Activated CD4-positive, alpha-beta T cell treated with anti-CD3 and anti-CD28 coated beads, Interleukin-2, amount 50 U/mL, for 48 hours (primary cell): ENCODE measurements at regions not wholly inside any gene's neighbourhood (a gene's known extent, or its start where the extent isn't known, plus 50 kb on each side); places are given as distances from the start of the nearest gene placed in this dataset.

Experiments
- DNase-seq, 2 experiments: peaks; one replicate each; pipeline ENCODE4 v3.0.0-alpha.2; 2020

DNA sequence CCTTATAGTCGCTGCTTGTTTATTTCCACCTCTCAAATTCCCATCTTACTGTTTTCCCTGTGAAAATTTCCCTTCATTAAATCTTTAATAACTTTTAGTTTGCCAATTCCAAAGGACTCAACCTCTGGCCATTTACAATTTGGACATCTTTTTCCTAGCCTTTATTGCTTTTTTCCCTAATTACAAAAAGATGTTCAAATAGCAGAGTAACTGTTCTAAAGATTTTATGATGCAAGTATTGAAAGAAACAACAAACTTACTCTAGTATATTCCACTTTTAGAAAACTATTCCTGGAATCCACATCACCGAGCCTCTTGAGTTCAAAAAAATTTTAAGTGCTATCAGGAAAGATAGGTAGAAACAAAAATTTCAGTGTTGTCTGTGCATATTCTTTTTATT lies 174.1 kb upstream of the UBE2E2 start:
- DNase-seq: no peak

DNA sequence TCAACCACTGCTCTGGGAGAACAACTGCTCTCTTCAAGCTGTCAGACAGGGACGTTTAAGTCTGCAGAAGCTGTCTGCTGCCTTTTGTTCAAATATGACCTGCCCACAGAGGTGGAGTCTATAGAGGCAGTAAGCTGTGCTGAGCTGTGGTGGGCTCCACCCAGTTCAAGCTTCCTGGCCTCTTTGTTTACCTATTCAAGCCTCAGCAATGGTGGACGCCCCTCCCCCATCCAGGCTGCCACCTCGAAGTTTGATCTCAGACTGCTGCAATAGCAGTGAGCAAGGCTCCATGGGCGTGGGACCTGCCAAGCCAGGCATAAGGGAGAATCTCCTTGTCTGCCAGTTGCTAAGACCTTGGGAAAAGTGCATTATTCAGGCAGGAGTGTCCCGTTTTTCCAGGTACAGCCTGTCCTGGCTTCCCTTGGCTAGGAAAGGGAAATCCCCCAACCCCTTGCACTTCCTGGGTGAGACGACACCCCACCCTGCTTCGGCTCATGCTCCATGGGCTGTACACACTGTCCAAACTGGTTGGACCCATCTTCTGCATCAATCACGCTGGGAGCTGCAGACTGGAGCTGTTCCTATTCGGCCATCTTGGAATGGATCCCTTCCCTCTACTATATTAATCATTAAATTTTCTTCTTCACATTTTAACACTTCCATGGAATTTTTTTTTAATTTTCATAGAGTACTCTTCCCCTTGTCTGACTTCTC lies 167.0 kb upstream of the UBE2E2 start:
- no peak for DNase-seq

DNA sequence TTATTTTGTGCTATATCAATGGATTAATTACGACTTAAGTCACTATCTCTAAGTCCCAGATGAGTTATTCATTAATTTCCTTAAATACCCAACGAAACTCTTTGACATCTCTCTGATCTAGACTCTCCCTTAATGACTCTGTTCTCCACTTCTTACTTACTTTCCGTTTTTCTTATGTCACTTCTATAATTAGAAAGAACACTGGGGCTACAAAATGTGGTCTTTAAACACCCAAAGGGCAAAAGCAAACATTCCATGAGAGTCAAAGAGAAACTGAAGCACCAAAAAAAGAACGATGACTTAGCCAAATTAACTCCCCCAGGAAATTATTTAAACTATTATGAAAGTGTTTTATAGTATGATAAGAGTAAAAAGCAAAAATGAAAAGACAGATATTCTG lies 166.4 kb upstream of the UBE2E2 start:
- DNase-seq: no peak

DNA sequence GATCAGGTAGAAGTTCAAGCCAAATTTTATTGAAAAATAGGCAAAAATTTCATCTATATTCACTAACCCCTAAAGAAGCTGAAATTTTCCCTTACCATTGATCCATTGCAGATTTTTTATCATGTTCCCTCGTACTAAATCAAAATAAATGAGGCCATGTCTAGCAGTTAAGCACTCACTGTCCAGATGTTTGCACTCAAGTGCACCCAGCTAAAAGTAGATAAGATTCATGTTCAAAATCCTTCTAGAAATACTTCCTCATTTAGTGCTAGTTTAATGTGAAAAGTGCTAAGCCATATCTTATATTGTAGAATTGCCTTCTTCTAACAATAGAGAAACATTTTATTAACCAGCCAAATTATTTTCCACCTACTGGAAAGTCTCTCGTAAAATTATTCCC lies 164.7 kb upstream of the UBE2E2 start:
- no peak for DNase-seq

DNA sequence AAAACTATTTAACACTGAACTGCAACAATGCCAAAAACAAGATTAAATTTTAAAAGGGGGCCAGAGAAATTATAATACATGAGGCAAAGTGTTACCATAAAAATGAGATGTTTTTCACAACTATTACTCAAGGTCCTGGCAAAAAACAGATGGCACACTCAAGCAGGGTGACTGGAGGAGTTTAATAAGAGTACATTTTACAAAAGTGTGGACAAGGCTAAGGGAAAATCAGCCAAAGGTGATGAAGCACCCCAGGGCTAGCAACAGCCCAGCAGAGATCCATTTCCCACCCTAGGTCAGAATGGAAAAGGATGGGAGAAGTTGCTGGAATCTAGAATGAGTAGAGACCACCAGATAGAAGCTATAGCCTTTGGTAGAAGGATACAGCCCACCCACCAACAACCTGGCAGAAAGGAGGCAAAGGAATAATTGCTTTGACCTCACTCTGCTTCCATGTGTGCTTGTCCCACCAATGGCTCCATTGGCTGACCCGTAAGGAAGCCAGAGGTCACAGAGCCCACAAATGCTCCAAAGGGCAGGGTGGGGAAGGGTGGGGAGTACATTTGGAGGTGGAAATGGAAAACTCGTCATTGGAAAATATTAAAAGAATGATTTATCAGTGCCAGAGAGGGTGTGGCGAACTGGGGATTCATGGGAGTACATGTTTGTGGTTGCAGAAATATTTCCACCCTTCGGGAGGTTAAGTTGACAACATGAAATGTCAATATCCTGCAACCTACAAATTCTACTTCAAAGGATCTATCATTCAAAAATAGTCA lies 161.0 kb upstream of the UBE2E2 start:
- no peak for DNase-seq

GRCh38 chr3:23044463-23044862 lies 158.7 kb upstream of the UBE2E2 start:
- DNase-seq: no peak

- no peak for DNase-seq
These were observed 156.6 kb upstream of the UBE2E2 start for GRCh38 chr3:23046536-23046935.

- DNase-seq: no peak
These were observed 151.6 kb upstream of the UBE2E2 start for GRCh38 chr3:23051240-23052140.

GRCh38 chr3:23052208-23052607 lies 150.9 kb upstream of the UBE2E2 start:
- no peak for DNase-seq

GRCh38 chr3:23052620-23053019 lies 150.5 kb upstream of the UBE2E2 start:
- DNase-seq: no peak

DNA sequence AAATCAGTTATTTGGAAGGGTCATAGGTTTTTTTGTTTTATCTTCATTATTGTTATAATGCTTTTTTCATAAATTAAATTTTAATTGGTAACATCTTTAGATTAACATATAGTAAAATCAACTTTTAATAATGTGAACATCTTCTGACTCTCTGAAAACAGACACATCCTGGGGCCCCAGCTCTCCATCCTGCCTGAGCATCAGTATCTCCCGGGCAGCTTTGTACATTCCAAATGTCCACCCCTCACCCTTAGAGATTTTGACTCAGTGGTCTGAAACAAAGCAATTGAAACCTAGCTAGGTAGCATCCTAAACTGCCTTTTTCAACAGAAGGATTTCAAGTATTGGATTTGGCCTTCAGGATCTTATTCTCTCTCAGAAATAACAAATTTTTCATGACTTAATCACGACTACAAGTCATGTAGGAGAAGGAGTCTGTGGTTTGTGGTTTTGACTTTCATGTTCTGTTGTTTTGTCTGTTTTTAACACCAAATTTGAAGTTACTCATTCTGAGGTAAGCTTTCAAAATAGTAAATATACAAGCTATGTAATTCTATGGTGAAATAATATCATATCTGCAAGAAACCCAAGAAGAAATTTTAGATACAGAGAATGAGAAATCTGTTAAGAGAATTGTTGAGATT lies 147.3 kb upstream of the UBE2E2 start:
- DNase-seq: no peak

- DNase-seq: no peak
These were observed 140.5 kb upstream of the UBE2E2 start for GRCh38 chr3:23062582-23062981.

DNA sequence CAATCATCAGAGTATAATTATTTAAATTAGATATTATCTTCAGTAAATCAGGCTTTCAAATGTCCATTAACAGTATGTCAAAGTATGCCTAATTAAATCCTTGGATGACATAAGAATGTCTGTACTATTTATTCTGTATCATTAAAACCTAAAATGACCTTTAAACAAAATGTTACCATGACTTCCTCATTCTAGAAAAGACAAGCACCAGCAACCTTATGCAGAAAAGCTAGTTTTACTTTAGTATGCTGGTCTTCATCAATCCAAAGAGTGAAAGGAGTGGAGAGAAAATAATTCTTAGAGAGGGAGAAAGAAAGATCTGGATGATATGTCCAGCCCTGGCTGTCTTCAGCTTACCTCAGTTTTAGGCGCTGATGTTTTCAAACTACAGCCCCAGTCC lies 140.1 kb upstream of the UBE2E2 start:
- DNase-seq: no peak

DNA sequence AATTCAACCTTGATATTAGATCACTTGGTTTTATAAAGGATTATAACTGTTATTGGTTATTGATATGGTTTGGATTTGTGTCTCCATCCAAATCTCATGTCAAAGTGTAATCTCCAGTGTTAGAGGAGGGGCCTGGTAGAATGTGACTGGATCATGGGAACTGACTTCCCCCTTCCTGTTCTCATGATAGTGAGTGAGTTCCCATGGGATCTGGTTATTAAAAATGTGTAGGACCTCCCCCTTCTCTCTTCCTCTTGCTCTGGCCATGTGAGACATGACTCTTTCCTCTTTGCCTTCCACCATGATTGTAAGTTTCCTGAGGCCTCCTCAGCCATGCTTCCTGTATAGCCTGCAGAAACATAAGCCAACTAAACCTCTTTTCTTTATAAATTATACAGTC lies 136.0 kb upstream of the UBE2E2 start:
- DNase-seq: no peak

GRCh38 chr3:23068016-23068728 lies 135.0 kb upstream of the UBE2E2 start:
- no peak for DNase-seq

- DNase-seq: no peak
These were observed 131.8 kb upstream of the UBE2E2 start for GRCh38 chr3:23071296-23071695.

- DNase-seq: no peak
These were observed 131.4 kb upstream of the UBE2E2 start for GRCh38 chr3:23071758-23072157.

DNA sequence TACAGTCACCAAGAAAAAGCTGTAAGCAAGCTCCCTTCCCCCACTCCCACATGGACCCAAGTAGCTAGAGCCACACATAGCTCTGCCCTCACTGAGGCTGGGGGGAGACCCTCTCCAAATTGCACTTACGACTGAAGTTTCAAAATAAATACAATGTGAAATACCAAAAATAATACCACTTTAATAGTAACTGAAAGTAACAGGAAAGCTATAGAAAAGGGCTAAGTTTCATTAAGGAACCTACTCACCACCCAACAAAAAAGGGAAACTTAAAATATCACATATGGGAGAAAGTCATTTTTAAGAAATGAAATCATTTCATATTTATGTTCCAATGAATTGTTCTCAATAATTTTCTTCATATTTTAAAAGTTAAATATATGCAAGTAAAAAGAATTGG lies 130.4 kb upstream of the UBE2E2 start:
- no peak for DNase-seq

DNA sequence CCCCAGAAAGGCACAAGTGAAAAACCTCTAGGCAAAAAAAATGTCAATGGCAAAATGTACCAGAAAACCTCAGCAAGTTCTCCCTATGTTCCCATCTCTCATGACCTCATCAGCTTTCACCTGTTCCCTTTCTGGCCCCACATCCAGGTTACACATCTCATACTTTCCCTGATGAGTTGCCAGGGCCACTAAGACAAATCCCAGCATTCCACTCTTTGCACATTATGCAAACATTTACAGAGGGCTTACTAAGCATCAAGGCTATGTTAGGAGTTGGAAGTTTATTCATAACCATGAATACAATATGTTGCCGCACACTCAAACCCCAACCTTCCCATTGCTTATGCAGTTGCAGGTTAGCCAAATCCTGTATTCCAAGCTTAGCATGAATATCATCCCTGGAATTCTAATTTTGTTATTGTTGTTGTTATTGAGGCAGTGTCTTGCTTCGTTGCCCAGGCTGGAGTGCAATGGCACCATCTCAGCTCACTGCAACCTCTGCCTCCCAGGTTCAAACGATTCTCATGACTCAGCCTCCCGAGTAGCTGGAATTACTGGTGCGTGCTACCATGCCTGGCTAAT lies 129.3 kb upstream of the UBE2E2 start:
- no peak for DNase-seq

DNA sequence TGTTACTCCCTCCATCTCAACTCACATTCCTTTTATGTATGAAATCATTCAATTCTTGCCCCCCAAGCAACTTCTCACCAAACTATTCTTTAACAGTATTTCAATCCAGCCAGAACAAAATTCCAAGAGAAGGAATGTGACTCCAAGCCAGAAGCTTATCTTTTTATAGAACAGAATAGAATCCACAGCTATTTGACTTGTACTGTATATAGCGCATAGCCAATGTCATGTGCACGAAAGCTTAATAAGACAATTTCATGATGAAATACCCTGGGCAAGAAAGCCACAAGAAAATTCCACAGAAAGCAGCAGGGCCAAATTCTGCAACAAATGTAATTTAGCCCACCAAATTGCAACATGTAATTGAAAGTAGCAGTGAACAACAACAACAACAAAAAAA lies 127.6 kb upstream of the UBE2E2 start:
- DNase-seq: no peak

GRCh38 chr3:23076437-23076836 lies 126.7 kb upstream of the UBE2E2 start:
- no peak for DNase-seq

DNA sequence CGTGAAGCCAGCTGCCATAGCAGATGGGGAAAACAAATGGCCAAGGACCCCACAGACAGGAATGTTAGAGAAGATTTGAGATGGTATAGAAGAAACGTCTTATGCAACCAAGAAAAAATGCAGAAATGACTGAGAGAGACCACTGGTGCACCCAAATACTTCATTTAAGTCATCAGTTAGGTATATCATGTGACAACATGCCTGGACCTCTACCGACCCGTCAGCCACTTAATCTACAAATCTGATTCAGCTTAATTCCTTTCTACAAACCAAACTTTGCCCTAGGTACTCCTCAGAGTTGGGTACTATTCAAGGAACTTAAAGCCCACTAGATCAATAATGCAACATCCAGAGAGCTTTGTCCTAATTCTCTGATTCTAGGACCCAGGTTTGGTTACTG lies 126.0 kb upstream of the UBE2E2 start:
- no peak for DNase-seq
